Fibroblast of lung (primary cell): ENCODE measurements at regions not wholly inside any gene's neighbourhood (a gene's known extent, or its start where the extent isn't known, plus 50 kb on each side); places are given as distances from the start of the nearest gene placed in this dataset.

ENCODE experiments used
- EZH2 ChIP-seq: IDR thresholded peaks from 2 replicates; pipeline ENCODE4 v1.5.1; 2012; ENCODE audit warnings: low read length, control low read depth, mild to moderate bottlenecking; ENCODE audit errors: missing control alignments
- TF ChIP-seq, protein P1 (sequence below), 2 donors: IDR thresholded peaks in 1 of 2; conservative IDR thresholded peaks in 1 of 2; 1 replicate in 1 of 2; 2 replicates in 1 of 2; pipeline ENCODE4 v1.5.1; 2011 to 2012; ENCODE audit warnings: low read length in 2 of 2, control low read depth in 1 of 2, inconsistent platforms in 1 of 2, low read depth in 1 of 2, mild to moderate bottlenecking in 1 of 2

- TF ChIP-seq EZH2: no peak
- TF ChIP-seq, protein P1, sequence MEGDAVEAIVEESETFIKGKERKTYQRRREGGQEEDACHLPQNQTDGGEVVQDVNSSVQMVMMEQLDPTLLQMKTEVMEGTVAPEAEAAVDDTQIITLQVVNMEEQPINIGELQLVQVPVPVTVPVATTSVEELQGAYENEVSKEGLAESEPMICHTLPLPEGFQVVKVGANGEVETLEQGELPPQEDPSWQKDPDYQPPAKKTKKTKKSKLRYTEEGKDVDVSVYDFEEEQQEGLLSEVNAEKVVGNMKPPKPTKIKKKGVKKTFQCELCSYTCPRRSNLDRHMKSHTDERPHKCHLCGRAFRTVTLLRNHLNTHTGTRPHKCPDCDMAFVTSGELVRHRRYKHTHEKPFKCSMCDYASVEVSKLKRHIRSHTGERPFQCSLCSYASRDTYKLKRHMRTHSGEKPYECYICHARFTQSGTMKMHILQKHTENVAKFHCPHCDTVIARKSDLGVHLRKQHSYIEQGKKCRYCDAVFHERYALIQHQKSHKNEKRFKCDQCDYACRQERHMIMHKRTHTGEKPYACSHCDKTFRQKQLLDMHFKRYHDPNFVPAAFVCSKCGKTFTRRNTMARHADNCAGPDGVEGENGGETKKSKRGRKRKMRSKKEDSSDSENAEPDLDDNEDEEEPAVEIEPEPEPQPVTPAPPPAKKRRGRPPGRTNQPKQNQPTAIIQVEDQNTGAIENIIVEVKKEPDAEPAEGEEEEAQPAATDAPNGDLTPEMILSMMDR (conservative IDR thresholded peaks at IDR 0.05 in 1 of 2, IDR thresholded peaks at IDR 0.05 in 1 of 2; ENCODE audit: low read depth in 1 of 2, low read length in 2 of 2): no peak
Measured at GRCh38 chr7:26916779-26917320, 52.5 kb upstream of the SKAP2 start.
